Stimulated activated CD8-positive, alpha-beta memory T cell treated with anti-CD3 and anti-CD28 coated beads, Interleukin-7, amount 100 ng/mL, for 1 hour (primary cell): ENCODE measurements at regions not wholly inside any gene's neighbourhood (a gene's known extent, or its start where the extent isn't known, plus 50 kb on each side); places are given as distances from the start of the nearest gene placed in this dataset.

Source experiments
- DNase-seq, 2 donors: peaks; one replicate each; pipeline ENCODE4 v3.0.0-alpha.2; 2020; ENCODE audit warnings: low read depth in 2 of 2

DNA sequence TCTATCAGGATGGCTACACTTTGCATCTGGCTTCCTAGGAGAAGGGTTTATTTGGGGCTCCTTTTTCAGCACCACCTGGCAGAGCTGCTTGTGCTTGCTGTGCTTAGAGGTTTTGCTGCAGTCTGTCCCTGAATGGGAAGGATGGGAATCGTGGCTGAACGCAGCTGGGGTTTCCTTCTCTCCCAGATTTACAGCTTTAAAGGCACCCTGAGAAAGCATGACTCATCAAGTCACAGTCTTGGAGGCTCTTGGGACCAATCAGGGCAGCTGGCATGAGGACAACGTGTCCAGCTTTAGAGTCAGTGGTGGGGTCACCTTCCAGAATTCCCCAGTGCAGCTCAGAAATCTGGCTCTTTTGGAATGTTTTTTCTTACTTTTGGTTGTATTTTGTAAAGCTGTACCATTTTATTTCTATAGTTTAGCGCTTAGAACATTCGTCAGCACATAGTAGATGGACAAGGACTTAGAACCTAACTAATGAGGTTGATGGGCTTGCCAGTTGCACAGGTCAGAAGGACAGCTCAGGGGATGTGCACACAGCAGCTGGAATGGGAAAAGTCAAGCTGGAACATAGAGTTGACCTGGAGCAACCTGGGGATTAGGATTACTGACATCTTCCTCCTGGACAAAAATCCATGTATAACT, 222.6 kb downstream of the PRDM2 start:
- no peak for DNase-seq

GRCh38 chr1:13926556-13926955, 226.6 kb downstream of the PRDM2 start:
- no peak for DNase-seq

GRCh38 chr1:13927736-13928135, 227.7 kb downstream of the PRDM2 start:
- no peak for DNase-seq

- DNase-seq: no peak
These were observed 229.3 kb downstream of the PRDM2 start for GRCh38 chr1:13929313-13929712.

GRCh38 chr1:13930151-13930550, 230.2 kb downstream of the PRDM2 start:
- no peak for DNase-seq

DNA sequence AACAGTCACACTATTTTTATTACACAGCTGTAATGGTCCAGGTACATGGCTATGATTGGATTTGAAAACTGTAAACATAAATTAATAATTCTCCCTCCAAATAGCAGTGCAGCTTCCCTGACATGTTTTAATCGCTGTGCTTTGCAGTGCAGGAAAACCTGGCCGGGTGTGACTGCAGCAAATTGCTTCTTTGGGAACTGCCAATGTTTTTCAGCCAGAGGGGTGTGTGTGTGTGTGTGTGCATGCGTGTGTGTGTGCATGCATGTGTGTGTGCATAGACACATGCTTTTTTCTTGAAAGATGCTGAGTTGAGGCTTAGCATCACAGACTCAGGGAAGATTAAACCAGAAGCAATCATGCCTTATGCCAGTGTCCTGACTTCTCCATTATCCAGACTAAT, 231.2 kb downstream of the PRDM2 start:
- DNase-seq: no peak

DNA sequence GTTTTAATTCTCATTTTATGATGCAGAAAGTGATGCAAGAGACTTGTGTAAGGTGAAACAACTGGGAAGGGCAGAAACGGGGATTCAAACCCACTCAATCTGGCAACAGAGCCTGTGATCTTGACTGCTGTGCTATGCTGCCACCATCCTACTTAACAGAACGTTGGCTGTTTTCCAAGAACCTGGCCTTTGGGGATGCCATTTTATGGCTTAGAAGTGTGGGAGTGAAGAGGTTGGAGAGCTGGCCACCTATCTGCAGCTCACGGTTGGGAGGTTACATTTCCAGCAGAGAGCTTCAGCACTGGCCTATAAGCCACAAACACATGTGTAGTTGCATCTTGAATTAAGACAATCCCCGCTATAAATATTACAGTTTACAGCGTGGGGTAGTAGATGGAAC, 235.3 kb downstream of the PRDM2 start:
- no peak for DNase-seq

- DNase-seq: no peak
These were observed 241.3 kb downstream of the PRDM2 start for GRCh38 chr1:13941315-13941714.

- no peak for DNase-seq
These were observed 243.1 kb downstream of the PRDM2 start for GRCh38 chr1:13943055-13943454.

DNA sequence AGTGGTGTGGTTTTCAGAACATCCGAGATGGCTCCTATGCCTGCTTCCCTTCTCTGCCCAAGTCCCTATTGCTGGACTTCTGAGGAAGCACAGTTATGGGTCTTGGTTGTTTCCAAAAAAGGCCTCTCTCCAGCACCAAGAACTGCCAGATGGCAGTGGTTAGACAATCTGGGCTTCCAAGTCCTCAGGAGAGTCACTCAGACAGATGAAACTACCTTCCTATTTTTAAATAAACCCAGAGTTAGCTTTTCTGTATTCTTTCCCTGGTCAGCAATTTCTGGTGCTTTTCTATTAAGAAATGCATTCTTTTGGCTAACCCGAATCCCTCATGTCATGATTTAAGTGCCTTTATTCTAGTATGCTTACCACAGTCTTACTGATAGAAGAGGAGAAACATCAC, 245.9 kb downstream of the PRDM2 start:
- no peak for DNase-seq

DNA sequence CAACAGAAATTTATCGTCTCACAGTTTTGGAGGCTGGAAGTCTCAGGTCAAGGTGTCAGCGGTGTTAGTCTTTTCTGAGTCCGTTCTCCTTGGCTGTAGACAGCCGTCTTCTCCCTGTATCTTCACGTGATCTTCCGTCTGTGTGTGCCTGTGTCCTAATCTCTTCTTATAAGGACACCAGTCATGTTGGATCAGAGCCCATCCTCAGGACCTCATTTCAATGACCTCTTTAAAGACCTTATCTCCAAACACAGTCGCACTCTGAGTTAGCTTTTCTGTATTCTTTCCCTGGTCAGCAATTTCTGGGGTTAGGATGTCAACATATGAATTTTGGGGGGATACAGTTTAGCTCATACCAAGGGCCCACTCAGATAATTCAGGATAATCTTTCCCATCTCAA, 247.7 kb downstream of the PRDM2 start:
- DNase-seq: no peak

GRCh38 chr1:13948396-13948795, 248.4 kb downstream of the PRDM2 start:
- no peak for DNase-seq

DNA sequence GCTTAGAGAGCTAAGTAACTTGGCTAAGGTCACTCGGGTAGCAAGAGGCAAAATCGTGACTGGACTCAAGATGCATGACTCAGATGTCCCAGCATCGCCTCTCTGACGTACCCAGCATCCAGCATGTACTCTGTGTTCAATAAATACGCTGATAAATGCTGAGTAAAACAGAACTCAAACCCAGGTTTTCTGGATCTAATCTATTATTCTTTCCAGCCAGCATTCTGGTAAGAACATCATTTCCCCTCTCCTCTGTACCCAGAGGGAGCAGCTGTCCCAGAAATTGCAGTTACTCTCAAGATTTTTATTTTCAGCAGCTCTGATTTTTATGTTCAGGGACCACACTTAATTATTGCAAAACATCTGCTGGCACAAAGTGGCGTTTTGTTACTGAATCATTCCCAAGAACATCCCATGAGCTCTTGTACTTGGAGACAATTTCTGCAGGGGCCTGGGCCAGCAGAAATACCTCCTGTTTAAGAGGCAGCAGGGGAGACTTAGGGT, 249.0 kb downstream of the PRDM2 start:
- no peak for DNase-seq

DNA sequence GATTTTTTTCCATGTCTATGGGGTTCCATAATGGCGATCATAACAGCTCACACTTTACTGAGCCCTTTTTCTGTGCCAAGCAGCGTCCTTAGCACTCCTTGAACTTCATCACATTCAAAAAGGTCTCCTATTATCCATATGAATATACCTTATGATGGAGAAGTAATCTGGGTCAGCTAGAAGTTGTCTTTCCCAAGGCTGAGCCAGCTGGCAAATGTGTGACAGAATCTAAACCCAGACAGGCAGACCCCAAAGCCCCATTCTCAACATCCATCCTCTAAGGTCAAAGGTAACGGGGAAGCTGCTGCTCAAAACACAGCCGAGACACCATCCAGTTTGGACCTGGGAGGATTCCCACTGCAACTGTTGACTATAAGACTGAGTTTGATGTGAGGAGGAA, 249.6 kb downstream of the PRDM2 start:
- DNase-seq: no peak

- DNase-seq: no peak
These were observed 250.6 kb downstream of the PRDM2 start for GRCh38 chr1:13950637-13951036.

- no peak for DNase-seq
These were observed 252.1 kb downstream of the PRDM2 start for GRCh38 chr1:13951793-13952751.

DNA sequence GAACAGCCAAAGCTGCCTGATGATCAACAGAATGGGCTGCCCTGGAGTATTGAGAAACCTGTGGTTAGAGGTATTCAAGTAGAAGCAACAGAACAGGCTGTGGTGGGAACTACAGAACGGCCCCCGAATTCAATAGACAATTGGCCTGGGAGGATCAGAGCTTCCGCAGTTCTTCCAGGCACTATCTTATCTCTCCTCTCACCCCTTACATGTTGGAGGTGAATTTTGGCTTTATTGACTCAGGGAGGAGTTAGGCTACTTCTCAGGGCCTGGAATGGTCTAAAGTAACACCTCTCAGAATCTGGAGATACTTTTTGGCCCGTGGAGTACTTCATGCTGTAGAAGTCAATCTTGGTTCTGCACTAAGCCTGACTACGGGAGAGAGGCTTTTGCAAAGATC, 253.0 kb downstream of the PRDM2 start:
- DNase-seq: no peak

DNA sequence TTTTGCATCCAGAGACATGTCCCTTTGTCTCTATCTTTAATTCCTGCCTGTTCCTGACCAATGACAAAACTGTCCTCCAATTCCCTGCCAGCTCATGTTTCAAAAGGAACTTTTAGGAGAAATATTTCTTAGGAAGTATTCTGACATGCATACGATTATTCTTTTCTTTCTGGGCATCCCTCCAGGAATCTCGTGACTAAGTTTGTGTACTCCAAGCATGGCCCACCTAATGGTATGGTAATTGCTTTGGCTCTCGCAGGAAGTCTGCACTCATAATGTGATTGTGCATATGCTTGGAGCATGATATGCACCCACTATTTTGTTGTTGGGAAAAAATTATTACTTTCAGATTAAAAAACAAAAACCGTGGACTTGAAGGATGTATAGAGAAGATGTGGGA, 256.4 kb downstream of the PRDM2 start:
- DNase-seq: no peak

DNA sequence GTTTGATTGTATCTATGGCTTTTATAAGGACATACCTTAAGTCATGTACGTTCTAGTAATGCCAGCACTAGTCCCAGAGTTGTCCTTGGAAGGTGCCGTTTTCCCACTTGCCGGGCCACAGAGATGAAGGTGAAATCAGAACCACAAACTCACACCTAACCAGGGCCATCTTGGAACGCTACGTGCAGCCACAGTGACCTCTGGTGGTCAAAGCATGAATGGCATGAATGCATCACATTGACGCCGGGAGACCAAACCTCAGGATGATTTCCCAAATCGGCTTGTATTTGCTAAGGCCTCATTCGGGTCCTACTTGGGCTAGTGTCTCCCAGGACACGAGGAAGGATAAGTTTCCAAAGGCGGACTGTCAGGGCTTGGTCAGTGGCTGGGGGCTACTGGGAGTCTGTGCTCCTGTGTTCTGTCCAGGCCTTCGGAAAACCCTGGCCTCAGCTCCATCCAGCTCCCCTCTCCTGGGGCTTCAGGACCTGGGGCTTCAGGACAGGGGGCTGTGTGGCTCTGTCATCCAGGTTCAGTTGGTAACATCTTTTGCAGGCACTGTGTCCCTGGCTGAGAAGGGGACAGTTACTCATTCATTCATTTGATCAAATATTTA, 260.5 kb downstream of the PRDM2 start:
- peak; percentile 33 to 46 for DNase-seq

- DNase-seq: no peak
These were observed 264.8 kb downstream of the PRDM2 start for GRCh38 chr1:13964768-13965167.

DNA sequence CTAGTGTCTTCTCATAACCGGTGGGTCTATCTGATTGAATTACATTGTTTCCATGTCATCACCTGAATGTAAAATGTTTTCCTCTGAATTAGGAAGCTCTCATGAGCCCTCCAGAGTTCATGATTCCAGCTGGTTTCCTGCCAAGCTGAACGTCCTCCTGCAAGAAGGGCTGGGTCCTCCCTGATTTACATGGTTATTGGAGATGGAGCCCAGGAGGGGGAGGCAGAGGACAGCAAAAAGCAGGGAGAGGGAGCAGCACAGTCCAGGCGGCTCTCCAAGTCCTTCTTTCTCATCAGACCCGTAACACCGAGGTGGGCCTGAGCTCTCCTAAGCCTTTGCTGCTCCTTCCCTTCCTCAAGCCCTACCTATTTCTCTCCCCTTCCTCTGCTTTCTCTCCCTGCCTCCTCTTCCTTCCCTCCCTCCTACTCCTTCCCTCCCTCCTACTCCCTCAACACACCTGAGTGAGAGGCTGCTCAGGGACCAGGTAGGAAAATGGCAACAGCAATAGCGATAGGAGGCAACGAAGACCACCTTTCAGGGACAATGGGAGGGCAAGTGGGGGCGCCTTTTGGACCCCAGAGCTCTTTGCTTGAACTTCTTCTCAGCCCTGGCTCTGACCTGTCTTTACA, 265.9 kb downstream of the PRDM2 start:
- no peak for DNase-seq

DNA sequence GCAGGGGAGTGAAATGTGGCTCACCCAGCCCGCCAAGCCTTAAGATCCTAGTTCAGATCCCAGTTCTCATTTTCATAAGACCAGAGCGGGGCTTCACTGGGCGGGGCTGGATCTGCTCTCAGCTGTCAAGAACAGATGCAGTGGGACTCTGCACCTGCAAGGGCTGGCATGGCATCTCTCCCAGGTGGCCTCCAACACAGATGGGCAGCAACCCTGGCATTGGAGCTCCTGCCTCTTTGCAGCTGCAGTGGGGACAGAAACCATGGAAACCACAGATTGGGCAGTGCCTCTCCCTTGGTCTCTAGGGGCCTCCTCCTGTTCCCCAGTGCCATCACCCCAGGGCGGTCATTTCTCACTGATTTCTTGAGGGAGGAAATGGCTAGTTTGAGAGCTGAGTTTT, 267.7 kb downstream of the PRDM2 start:
- no peak for DNase-seq
